Type B pancreatic cell (in vitro differentiated cells): ENCODE measurements at regions not wholly inside any gene's neighbourhood (a gene's known extent, or its start where the extent isn't known, plus 50 kb on each side); places are given as distances from the start of the nearest gene placed in this dataset.

Source experiments
- DNase-seq: peaks from one replicate; pipeline ENCODE4 v3.0.0; 2021; ENCODE audit warnings: mixed read lengths; ENCODE audit not compliant: unreplicated experiment; ENCODE audit errors: extremely low spot score
- H3K27ac Mint-ChIP-seq: 2 replicates; pipeline ENCODE4 v1.8.0; 2021; ENCODE audit warnings: mild to moderate bottlenecking, mixed read lengths
- H3K27me3 Mint-ChIP-seq: 2 replicates; pipeline ENCODE4 v1.8.0; 2021; ENCODE audit warnings: mixed read lengths
- H3K36me3 Mint-ChIP-seq: 2 replicates; pipeline ENCODE4 v1.8.0; 2021; ENCODE audit warnings: mixed read lengths
- H3K4me1 Mint-ChIP-seq: one replicate; pipeline ENCODE4 v1.8.0; 2021; ENCODE audit warnings: mixed read lengths; ENCODE audit not compliant: unreplicated experiment
- H3K4me3 Mint-ChIP-seq: 2 replicates; pipeline ENCODE4 v1.8.0; 2021; ENCODE audit warnings: mild to moderate bottlenecking, mixed read lengths
- H3K9me3 Mint-ChIP-seq: 2 replicates; pipeline ENCODE4 v1.8.0; 2021; ENCODE audit warnings: mixed read lengths
- TF ChIP-seq, protein P1 (sequence below): fragments of 200-600 bp; sonication (generic); conservative IDR thresholded peaks from 2 replicates; pipeline ENCODE4 v1.5.0; 2021; ENCODE audit warnings: antibody characterized with exemption, mild to moderate bottlenecking

GRCh38 chr2:133952896-133953295, 301.0 kb upstream of the MGAT5 start:
- H3K4me3 Mint-ChIP-seq = no peak overlapping the region
- no peak overlapping the region for H3K27ac Mint-ChIP-seq
- H3K9me3 Mint-ChIP-seq = no peaks in the 10 kb centered on the region
- no peak for DNase-seq
- H3K36me3 Mint-ChIP-seq = no peaks in the 10 kb centered on the region
- no peaks in the 10 kb centered on the region for H3K4me1 Mint-ChIP-seq
- TF ChIP-seq, protein P1, sequence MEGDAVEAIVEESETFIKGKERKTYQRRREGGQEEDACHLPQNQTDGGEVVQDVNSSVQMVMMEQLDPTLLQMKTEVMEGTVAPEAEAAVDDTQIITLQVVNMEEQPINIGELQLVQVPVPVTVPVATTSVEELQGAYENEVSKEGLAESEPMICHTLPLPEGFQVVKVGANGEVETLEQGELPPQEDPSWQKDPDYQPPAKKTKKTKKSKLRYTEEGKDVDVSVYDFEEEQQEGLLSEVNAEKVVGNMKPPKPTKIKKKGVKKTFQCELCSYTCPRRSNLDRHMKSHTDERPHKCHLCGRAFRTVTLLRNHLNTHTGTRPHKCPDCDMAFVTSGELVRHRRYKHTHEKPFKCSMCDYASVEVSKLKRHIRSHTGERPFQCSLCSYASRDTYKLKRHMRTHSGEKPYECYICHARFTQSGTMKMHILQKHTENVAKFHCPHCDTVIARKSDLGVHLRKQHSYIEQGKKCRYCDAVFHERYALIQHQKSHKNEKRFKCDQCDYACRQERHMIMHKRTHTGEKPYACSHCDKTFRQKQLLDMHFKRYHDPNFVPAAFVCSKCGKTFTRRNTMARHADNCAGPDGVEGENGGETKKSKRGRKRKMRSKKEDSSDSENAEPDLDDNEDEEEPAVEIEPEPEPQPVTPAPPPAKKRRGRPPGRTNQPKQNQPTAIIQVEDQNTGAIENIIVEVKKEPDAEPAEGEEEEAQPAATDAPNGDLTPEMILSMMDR = no peak
- peaks cover 10% of the 10 kb centered on the region for H3K27me3 Mint-ChIP-seq

GRCh38 chr2:133953524-133953923, 300.3 kb upstream of the MGAT5 start:
- Mint-ChIP-seq H3K4me3 (no peak overlapping the region), H3K4me1 (no peaks in the 10 kb centered on the region), H3K36me3 (no peaks in the 10 kb centered on the region), H3K27me3 (peaks cover 10% of the 10 kb centered on the region), H3K27ac (no peak overlapping the region), H3K9me3 (no peaks in the 10 kb centered on the region)
- no peak for DNase-seq
- TF ChIP-seq, protein P1 = no peak

- Mint-ChIP-seq H3K9me3 (no peaks in the 10 kb centered on the region), H3K27ac (no peak overlapping the region), H3K4me1 (no peaks in the 10 kb centered on the region), H3K36me3 (no peaks in the 10 kb centered on the region), H3K4me3 (no peak overlapping the region), H3K27me3 (peaks cover 10% of the 10 kb centered on the region)
- no peak for DNase-seq
- TF ChIP-seq, protein P1 = no peak
Observed at GRCh38 chr2:133954636-133955035, 299.2 kb upstream of the MGAT5 start.

DNA sequence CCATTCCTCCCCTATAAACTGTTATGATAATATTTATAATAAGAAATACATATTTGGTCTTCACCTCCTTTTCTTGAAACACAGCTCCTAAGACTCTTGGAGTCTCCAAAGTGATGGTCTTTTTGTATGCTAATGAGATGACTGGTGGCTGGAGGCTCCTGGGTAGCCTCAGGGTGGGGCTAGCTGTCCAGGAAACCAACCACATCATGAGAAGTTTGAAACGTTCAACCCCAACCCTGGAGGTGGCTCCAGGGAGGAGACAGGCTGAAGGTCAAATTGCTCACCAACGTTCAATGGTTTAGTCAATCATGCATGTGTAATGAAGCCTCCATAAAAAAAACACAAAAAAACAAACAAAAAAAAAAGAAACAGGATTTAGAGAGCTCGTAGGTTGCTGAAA, 298.7 kb upstream of the MGAT5 start:
- DNase-seq = no peak
- Mint-ChIP-seq H3K4me3 (no peak overlapping the region), H3K9me3 (no peaks in the 10 kb centered on the region), H3K36me3 (no peaks in the 10 kb centered on the region), H3K27me3 (peaks cover 10% of the 10 kb centered on the region), H3K4me1 (no peaks in the 10 kb centered on the region), H3K27ac (no peak overlapping the region)
- TF ChIP-seq, protein P1 = no peak

GRCh38 chr2:133956434-133956935, 297.4 kb upstream of the MGAT5 start:
- no peak overlapping the region for H3K4me3 Mint-ChIP-seq
- TF ChIP-seq, protein P1 = no peak
- no peaks in the 10 kb centered on the region for H3K4me1 Mint-ChIP-seq
- no peak for DNase-seq
- H3K36me3 Mint-ChIP-seq = no peaks in the 10 kb centered on the region
- H3K27ac Mint-ChIP-seq = no peak overlapping the region
- no peaks in the 10 kb centered on the region for H3K9me3 Mint-ChIP-seq
- H3K27me3 Mint-ChIP-seq = peaks cover 10% of the 10 kb centered on the region
